Right kidney (tissue), 1 donor: ENCODE measurements at regions not wholly inside any gene's neighbourhood (a gene's known extent, or its start where the extent isn't known, plus 50 kb on each side); places are given as distances from the start of the nearest gene placed in this dataset.
"Not testable (repeated sequence)": the region's sequence is repeated elsewhere in the genome, so short reads cannot be mapped to it uniquely, and the experiment has no call there.

Experiments used
- DNase-seq: peaks from one replicate; pipeline ENCODE4 v3.0.0-alpha.2; 2016

DNA sequence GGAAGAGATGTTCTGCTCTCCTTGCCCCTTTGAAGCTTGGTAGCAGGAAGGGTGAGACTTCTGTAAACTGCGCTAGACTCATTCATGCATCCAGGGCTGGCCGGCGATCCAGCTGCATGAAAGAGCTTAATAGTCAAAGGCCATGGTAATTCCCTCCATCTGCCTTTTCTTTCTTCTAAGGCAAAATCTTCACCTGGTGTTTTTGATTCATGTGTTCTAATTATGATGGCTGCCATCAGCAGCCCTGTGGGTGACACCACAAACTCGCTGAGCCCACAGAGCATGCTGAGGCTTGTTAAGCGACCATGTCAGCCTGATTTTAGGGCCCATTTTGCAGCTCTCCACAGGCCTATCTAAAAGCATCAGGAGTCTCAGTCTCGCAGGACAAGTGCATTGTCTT is 450.1 kb upstream of the TENM3 start:
- no peak for DNase-seq

DNA sequence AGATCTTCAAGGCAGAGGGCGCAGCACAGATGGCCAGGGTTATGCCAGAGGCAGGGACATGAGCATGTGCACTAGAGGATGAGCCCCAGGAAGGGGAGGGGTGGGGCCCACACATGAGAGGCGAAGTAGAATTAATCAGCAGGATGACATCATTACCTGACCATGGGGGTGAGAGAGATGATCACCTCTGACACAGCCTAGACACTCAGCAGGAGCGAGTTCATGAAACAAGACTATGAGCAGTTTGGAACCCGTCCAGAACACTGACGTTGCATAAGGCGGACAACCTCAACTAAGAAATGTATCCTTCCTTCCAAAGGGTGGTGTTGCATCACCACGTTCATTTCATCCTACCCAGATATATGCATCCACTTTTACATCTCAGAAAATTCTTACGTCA is 446.7 kb upstream of the TENM3 start:
- no peak for DNase-seq

DNA sequence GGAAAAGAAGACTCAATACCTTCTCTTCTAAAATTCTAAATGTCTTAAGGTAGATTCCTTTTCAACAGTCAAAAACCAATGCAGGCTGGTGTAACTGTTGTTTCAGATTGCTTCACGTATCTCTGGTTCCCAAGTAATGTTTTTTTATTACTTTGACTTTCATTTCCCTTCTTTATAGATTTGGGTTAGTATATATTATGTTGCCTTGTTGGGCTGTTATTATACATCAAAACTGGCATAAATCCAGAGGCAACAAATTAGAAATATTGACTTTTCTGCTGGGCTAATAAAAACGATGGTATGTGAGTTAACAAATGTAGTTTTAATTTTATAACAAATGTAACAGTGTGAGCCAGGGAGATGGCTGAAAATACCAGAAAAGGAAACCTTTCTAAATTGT is 444.7 kb upstream of the TENM3 start:
- no peak for DNase-seq

DNA sequence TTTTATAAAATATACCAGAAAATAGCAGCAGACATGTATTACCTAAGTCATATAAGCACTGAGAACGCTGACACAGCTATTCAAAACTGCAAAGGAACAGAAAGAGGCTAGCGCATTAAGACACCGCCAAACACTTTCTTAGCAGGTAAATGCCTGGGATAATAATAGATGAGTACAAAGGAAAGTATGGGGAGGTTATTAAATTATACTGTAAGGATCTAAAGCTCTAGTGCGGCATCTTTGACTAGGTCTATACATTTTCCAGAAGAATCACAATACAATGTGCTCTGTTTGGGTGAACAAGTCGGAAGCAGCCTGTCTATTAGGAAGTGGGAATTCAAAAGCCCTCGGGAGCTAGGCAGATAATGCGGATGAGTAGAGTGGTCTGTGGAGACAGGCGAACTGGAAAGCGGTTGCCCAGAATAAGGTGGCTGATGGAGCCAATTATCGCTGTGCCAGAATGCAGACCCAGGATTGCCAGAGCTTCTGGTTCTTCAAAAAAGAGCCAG is 443.6 kb upstream of the TENM3 start:
- no peak for DNase-seq

DNA sequence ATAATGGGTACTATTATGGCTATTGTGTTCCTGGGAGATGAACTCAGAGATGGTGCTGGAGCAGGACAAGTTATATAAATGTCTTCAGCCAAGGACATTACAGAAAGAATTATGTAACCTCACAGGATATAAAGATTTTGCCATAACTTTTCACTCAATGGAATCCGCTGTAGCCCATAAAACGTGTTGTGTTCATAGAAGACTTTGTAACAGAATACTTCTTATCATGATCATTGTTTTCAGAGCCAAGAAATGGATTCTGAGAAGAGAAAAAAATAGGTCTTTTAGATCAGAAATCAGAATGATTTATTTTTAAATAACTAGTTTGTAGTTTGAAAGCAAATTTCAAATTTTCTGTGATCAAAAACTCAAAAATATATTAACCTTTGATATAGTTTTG is 441.0 kb upstream of the TENM3 start:
- no peak for DNase-seq

DNA sequence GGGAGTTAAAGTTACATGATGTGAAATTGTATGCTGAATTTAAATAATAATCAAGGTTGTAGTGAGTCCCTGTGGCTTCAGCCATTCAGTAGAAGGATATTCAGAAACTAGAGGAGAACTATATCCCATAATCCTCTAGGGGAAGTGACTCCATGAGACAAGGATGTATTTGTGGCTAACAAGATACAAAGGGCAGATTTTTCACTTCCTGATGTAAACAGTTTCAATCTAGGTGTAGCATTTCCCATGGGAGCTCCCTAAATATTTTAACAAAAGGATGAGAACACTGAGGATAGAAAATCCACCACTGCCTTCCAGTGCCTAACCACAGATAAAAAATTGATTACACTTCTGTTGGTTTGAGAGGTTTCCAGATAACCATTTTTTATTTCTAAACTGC is 435.4 kb upstream of the TENM3 start:
- DNase-seq: no peak

DNA sequence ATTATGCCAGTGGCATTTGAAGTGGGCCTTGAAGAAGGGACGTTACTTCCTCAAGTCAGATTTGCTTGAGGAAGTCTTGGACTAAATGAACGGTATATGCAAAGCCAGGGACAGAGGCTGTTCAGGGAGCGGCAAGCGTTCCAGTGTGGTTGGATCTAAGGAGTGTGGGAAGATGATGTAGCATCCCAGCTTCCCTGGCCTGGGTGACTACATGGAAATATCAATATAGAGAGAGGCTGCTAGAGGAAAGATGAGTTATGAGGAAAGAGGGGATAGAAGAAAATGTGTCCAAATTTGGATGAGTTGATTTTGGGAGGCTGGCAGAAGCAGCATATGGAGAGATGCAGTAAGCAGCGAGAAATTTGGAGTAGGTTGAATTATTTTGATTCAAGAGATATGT is 432.5 kb upstream of the TENM3 start:
- no peak for DNase-seq

DNA sequence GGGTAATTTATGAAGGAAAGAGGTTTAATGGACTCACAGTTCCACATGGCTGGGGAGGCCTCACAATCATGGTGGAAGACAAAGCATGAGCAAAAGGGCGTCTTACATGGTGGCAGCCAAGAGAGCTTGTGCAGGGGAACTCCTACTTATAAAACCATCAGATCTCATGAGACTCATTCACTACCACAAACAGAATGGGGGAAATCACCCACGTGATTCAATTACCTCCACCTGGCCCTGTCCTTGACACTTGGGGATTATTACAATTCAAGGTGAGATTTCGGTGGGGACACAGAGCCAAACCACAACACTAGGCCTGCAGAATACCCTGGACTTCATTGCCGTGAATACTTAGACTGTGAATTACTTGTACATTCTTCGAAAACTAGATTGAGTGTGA is 431.7 kb upstream of the TENM3 start:
- not testable (repeated sequence) for DNase-seq

DNA sequence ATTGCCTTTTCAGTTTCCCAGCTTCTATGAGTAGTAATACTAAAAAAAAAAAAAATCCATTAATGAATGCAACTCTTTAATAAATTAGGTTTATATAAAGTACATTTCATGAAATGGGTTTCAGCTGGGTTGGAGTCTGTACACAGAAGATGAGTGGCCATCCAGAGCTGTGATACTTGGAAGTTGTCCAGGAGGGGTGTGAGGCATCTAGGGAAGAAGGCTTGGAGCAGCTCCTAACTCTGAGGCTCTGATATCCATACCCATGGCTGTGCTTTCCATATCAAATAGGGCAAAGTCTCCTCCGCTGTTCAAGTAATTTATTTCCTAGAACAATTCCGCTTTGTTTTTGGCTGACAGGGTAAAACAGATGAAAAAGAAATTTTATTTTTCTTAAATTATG is 423.3 kb upstream of the TENM3 start:
- DNase-seq: no peak

DNA sequence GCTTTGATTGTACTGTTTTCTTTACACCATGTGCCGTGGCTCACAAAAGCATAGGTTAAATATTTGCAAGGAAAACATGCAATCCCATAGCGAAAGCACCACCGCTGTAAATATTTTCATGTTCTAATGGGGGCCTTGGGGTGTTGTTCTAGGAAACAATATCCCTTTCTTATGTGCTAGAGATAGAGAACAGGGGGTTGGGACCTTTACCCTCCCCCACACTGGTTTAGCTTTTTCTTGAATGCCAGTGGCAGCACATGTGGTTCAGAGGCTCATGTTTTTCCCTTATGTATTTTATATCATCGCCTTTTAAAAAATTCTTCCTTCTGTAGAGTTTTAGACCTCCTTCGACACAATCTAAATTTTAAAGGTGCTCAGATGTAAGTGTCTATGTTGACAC is 422.6 kb upstream of the TENM3 start:
- peak; percentile 14 for DNase-seq

DNA sequence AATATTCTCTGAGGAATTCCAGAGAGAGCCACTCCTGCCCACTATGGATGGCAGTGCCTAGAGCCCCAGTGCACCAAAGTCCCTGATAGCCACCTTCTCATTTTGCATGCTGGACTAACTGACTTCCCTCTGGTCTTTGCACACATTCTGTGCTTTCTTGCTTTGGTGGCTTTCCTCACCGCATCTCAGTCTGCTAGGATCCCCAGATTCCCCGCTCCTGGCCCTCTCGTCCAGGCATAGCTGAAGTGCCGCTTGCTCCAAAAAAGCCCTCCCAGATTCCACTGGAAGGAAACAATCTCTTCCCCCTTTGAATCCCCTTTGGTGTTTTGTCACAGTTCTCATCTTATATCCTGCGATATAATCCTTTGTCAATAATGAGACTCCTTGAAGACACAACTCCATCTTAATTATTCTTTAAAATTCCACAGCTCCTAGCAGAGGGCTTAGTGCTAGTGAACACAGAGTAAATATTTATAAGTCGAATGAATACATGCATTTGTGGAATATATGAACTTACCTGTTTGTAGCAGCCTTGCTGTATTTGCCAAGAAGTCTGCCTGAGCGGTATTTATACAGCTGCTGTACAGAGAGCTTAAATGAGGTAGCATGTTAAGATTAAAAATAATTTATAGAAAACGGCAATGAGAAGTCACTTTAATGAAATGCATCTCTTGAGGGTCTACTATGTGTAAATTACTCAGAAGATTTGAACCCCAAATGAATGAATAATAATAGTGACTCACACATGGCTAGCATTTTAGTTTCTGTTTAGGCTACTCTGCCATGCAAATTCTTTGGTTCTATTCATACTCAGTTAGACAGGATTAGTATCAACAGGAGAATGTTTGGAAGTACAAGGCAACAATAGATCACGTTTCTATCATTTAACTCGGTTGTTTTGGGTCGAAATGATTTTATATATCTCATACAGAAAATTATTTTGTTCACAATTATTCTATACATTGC is 421.9 kb upstream of the TENM3 start:
- peak; percentile 7 for DNase-seq

DNA sequence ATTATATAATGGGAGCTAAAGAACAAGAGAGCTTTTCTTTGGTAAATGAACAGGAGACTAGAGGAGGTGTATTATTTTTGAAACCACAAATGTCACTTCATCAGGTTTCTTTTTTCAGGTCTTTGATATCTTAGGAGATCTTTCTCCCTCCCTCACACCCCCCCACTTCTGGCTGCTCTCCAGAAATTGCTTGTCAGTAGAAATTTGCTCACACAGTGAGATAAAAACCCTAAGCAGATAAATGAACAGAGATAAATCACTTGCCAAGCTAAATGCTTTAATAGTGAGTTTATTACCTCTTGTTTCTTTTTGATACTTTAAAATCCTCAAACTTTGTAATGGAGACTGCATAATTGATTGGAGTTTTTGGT is 421.2 kb upstream of the TENM3 start:
- DNase-seq: peak; percentile 9

DNA sequence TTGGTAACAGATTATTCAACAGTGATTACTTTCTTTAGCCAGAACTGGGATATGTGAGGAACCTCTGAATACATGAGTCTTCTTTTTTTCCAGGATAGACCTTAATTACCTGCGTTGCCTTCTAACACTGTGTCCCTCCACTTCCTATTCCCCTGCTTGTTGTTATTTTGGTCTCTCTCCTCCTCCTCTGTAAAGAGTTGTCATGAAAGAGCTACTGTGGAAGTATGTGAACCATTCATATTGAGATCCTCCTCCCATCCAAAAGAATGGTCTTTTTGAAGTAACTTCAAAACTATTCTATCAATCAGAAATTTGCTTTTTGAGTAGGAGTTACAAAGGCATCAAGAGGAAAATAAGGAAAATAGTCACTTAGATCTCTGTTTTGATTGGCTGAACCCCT is 420.0 kb upstream of the TENM3 start:
- DNase-seq: no peak

DNA sequence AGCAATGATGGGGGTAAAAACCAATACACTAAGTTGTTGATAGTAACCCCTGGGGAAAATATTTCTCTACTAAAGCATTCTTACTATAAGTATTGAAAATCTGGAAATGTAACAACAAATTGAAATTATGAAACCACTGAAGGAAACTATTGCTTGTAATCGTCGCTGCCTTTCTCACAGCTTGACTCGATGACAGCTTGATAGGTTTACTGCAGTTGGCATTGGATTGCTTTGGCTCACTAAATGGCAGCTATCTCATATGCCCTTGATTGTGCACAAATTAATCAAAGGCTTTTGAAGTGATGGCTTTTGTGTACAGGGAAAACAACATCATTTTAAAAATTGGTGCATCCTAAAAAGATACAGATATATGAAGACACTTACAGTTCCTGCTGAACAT is 419.6 kb upstream of the TENM3 start:
- no peak for DNase-seq

DNA sequence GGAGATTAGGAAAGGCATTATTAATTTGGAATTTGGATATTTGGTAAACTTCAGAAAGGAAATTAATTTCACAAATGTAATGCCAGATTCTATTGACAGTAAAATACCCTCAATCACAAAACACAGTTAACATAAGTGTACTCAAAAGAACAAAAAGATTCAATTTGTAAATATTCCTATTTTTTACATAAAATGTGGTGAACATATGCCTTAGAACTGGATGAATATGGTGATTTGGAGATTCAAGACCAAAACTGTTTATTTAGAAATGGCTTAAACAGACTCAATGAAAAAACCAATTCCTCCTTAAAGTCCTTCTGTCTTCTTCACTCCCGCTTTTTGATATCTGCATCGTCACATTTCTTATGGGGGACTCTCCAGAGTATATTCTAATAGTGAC is 417.6 kb upstream of the TENM3 start:
- DNase-seq: no peak

DNA sequence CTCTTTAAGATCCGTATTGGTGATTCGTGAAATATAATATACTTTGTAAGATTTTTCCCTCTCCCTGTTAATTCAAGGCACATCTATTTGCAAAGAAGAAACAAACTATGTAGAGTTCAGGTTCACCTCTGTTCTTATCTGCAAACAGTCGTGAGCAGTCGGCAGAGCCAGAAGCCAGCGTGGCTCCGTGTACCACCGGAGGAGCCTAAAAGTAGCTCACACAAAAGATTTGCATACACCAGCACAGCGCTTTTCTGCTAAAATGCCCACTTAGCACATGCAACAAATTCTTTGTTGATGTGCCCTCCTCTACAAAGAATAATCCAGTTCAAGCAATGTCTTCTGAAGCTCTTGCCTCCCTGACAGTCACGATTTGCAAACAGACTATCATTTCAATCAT is 416.0 kb upstream of the TENM3 start:
- DNase-seq: no peak

DNA sequence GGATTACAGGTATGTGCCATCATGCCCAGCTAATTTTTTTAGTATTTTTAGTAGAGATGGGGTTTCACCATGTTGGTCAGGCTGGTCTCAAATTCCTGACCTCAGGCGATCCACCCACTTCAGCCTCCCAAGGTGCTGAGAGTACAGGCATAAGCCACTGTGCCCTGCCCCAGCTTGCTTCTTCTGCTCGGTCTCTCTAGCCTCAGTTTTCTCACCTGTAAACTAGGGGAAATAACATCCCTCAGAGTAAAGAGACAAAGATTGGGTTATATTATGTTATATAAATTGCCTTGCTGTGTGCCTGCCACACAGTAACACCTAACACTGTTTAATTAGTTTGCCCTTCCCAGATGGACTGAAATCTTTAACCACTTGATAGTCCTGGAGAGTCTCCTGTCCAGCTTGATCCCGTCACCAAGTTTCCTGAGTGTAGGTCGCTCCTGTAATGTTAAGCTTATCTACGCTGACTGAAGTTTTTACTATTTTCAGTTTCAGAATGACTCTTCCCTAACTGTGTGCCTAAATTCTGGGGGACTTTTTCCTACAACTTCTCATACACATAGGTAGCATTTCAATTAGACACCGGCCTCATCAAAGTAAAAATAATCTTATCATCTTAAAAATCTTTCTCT is 412.7 kb upstream of the TENM3 start:
- DNase-seq: no peak

DNA sequence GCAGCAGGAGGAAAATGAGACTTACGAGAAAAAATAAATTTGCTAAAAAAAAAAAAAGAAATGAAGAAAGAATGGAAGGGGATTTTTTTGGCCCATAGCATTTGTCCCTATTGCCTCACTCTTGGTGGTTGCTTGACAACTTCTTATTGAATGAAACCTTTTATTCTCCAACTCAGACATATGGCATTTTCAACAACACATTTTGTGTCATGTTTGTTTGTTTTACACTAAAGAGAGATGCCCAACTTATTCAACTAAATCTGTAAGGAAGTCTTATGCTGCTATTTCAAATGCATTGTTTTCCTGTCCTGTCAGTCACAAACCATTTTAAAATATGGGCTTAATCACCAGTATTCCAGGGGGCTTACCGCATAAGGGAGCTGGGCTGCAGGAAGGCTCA is 409.1 kb upstream of the TENM3 start:
- DNase-seq: no peak

DNA sequence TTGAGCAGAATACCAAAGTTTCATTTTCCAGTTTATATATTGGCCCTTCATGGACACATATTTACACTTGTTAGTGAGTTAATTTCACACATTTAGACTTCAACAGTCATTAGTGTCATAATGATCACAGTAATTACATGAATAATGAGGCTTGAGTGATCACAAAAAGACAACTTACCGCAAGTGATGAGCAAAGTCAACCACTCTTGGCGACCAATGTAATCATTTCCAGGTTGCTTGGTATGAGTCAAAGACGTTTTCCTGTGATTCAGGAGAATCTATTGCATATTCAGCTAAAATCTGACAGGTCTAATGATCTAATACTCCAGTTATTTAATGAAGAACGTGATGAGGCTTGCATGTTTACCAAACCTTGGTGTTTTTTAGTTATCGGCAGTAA is 407.9 kb upstream of the TENM3 start:
- no peak for DNase-seq

DNA sequence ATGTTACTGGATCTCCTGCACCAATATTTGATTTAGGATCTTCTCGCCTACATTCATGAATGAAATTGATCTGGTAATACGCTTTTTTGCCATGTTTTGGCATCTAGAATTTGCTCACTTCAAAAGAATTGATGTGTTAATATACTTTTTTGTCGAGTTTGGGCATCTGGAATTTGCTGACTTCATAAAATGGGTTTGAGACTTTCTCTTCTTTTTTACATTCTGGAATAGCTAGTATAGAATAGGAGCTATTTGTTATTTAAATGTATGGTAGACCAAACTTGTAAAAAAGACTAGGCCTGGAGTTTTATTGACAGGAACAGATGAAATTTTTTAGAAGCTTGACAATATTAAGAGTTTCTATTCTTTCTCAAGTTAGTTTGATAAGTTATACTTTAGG is 404.9 kb upstream of the TENM3 start:
- no peak for DNase-seq

DNA sequence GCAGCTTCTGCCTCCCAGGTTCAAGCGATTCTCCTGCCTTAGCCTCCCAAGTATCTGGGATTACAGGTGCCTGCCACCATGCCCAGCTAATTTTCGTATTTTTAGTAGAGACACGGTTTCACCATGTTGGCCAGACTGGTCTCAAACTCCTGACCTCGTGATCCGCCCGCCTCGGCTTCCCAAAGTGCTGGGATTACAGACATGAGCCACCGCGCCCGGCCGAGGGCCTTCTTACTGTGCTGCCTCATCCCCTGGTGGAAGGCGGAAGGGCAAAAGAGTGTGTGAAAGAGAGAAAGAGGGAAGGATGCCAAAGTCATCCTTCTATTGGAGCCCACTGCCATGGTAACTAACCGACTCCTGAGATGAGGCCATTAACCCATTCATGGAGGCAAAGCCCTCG is 399.4 kb upstream of the TENM3 start:
- DNase-seq: not testable (repeated sequence)

DNA sequence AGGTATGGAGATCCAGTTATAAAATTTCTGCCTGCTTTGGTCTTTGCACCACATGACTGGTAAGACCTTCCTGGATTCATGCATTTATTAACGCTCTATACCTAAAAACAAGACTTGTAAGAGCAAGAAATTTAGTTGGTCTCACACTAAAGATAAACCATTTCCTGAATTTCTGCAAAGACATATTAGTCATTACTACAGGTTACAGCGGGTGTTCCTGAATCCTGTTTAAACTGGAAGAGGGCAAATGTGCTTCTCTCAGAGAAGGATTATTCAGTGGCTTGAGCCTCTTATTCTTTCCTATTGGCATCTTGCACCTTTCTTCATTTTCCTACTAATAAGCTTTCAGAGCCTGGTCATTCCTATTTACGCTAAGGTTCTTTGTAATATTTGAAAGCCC is 397.6 kb upstream of the TENM3 start:
- no peak for DNase-seq

DNA sequence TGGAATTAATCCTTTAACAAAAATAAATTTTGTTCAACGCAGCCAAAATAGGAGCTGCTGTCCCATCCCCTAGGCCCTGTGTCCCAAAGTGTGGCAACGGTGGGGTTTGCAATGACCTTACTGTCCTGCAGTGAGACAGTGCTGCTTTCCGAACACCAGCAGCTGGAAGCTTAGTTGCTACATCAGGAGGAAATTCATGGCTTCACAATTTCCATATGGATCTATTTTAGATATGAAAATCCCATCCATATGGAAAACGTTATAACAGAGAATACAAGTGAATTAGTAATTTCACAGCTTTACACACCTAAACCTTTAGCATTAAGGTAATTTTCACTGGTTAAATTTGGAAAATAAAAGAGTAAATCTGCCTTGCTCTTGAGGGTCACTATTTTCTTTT is 396.3 kb upstream of the TENM3 start:
- no peak for DNase-seq

DNA sequence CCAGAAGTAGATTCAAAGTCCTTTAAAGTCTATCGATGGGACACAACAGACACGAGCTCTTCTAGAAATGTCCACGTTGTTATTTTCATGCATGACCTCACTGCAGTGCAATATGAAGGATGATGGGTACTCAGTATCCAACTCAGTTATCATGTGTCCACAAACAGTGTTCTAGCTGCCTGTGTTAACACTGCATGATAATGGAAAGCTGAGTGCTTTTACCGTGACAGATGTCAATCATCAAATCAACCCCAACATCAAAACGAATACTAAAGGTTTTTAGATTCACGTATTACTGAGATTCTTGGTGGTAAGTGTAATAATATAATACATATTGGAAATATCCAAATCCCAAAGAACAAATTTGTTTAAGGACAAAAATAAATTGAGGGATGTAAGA is 394.8 kb upstream of the TENM3 start:
- DNase-seq: no peak
